GM23338 (cell line): ENCODE measurements at regions not wholly inside any gene's neighbourhood (a gene's known extent, or its start where the extent isn't known, plus 50 kb on each side); places are given as distances from the start of the nearest gene placed in this dataset.

ENCODE experiments used
- CREB1 ChIP-seq: fragments of 250-450 bp; sonication (Bioruptor Pico); IDR thresholded peaks from 2 replicates; pipeline ENCODE4 v1.5.0; 2020; ENCODE audit warnings: low read depth, mild to moderate bottlenecking, moderate library complexity
- CTCF ChIP-seq, 2 experiments: fragments of 200-600 bp in 1 of 2; sonication (generic) in 1 of 2; conservative IDR thresholded peaks; 2 replicates each; pipeline versions ENCODE4 v1.5.1 to v1.6.1; 2016 to 2017; ENCODE audit warnings: antibody characterized with exemption in 2 of 2, low read depth in 2 of 2, mild to moderate bottlenecking in 2 of 2, moderate library complexity in 1 of 2
- ETS1 ChIP-seq: IDR thresholded peaks from 2 replicates; pipeline ENCODE4 v1.6.1; 2016; ENCODE audit warnings: antibody characterized with exemption
- EZH2 ChIP-seq: fragments of 200-600 bp; sonication (generic); IDR thresholded peaks from one replicate; pipeline ENCODE4 v1.8.0; 2017; ENCODE audit warnings: antibody characterized with exemption, mild to moderate bottlenecking, low read depth; ENCODE audit not compliant: unreplicated experiment
- EZH2phosphoT487 ChIP-seq: fragments of 200-600 bp; sonication (generic); IDR thresholded peaks from one replicate; pipeline ENCODE4 v1.8.1; 2018; ENCODE audit warnings: antibody characterized with exemption; ENCODE audit not compliant: unreplicated experiment
- JUNB ChIP-seq: IDR thresholded peaks from one replicate; pipeline ENCODE4 v1.6.1; 2016; ENCODE audit warnings: antibody characterized with exemption; ENCODE audit not compliant: unreplicated experiment
- NANOG ChIP-seq: IDR thresholded peaks from 2 replicates; pipeline ENCODE4 v1.6.1; 2016; ENCODE audit warnings: antibody characterized with exemption, borderline replicate concordance
- POLR2AphosphoS5 ChIP-seq: IDR thresholded peaks from 2 replicates; pipeline ENCODE4 v1.6.1; 2016; ENCODE audit warnings: antibody characterized with exemption, low read depth
- REST ChIP-seq: IDR thresholded peaks from one replicate; pipeline ENCODE4 v1.6.1; 2018; ENCODE audit warnings: antibody characterized with exemption; ENCODE audit not compliant: unreplicated experiment
- STAT1 ChIP-seq: IDR thresholded peaks from one replicate; pipeline ENCODE4 v1.6.1; 2016; ENCODE audit warnings: antibody characterized with exemption; ENCODE audit not compliant: unreplicated experiment
- ZNF331 ChIP-seq: fragments of 250-450 bp; sonication (Bioruptor Pico); IDR thresholded peaks from 2 replicates; pipeline ENCODE4 v1.5.0; 2020; ENCODE audit warnings: low read depth, mild to moderate bottlenecking, moderate library complexity
- ZNF462 ChIP-seq: fragments of 250-450 bp; sonication (Bioruptor Pico); IDR thresholded peaks from 2 replicates; pipeline ENCODE4 v1.5.0; 2020; ENCODE audit warnings: mild to moderate bottlenecking, moderate library complexity

- TF ChIP-seq CTCF (conservative IDR thresholded peaks at IDR 0.05; ENCODE audit: low read depth in 2 of 2) (no peak), STAT1 (no peak), EZH2 (no peak), POLR2AphosphoS5 (no peak), REST (no peak), EZH2phosphoT487 (no peak), JUNB (no peak), NANOG (no peak), CREB1 (CRISPR knock-in tag) (no peak), ZNF331 (CRISPR knock-in tag) (no peak), ETS1 (no peak), ZNF462 (CRISPR knock-in tag) (no peak)
Measured at GRCh38 chrX:40420899-40421729, 159.7 kb upstream of the ATP6AP2 start.
